ENCODE measurements at regions not wholly inside any gene's neighbourhood (a gene's known extent, or its start where the extent isn't known, plus 50 kb on each side); places are given as distances from the start of the nearest gene placed in this dataset.

- TF ChIP-seq EP300 (IDR thresholded peaks at IDR 0.05), result no peak
- no peak for TF ChIP-seq CTCF (IDR thresholded peaks at IDR 0.05)
- TF ChIP-seq POLR2A (IDR thresholded peaks at IDR 0.05), result no peak
- no peak for DNase-seq
- no peaks in the 10 kb centered on the region for H3K36me3 ChIP-seq
- no peak overlapping the region for H3K27ac ChIP-seq
- no peaks in the 10 kb centered on the region for H3K4me1 ChIP-seq (ENCODE audit: insufficient read depth)
- 90 to 96% (median 92%) methylated on average over 14 of the region's 14 CpGs for WGBS, 3 donors
- intact Hi-C loops (cut with DNase I), result no loop called here
- no peaks in the 10 kb centered on the region for H3K27me3 ChIP-seq
- no peak overlapping the region for H3K4me3 ChIP-seq
- H3K9me3 ChIP-seq, result no peaks in the 10 kb centered on the region
Measured at GRCh38 chr13:99867535-99868257, 103.9 kb downstream of the ZIC5 start.

GRCh38 chr13:99866781-99867180 lies 104.8 kb downstream of the ZIC5 start:
- 96 to 97% (median 96%) methylated on average over 7 of the region's 7 CpGs for WGBS, 3 donors
- no peak overlapping the region for H3K4me3 ChIP-seq
- H3K9me3 ChIP-seq, result no peaks in the 10 kb centered on the region
- DNase-seq, result no peak
- TF ChIP-seq CTCF (IDR thresholded peaks at IDR 0.05) (no peak), EP300 (IDR thresholded peaks at IDR 0.05) (no peak), POLR2A (IDR thresholded peaks at IDR 0.05) (no peak)
- no peak overlapping the region for H3K27ac ChIP-seq
- H3K4me1 ChIP-seq (ENCODE audit: insufficient read depth), result no peaks in the 10 kb centered on the region
- H3K27me3 ChIP-seq, result no peaks in the 10 kb centered on the region
- intact Hi-C loops (cut with DNase I), result no loop called here
- no peaks in the 10 kb centered on the region for H3K36me3 ChIP-seq

- TF ChIP-seq EP300 (IDR thresholded peaks at IDR 0.05) (no peak), POLR2A (IDR thresholded peaks at IDR 0.05) (no peak), CTCF (IDR thresholded peaks at IDR 0.05) (no peak)
- H3K27ac ChIP-seq, result no peak overlapping the region
- H3K4me3 ChIP-seq, result no peak overlapping the region
- no peaks in the 10 kb centered on the region for H3K4me1 ChIP-seq (ENCODE audit: insufficient read depth)
- no peaks in the 10 kb centered on the region for H3K27me3 ChIP-seq
- WGBS, 3 donors, result 86 to 90% (median 88%) methylated on average over 11 of the region's 11 CpGs
- H3K9me3 ChIP-seq, result no peaks in the 10 kb centered on the region
- no peak for DNase-seq
- no peaks in the 10 kb centered on the region for H3K36me3 ChIP-seq
- intact Hi-C loops (cut with DNase I), result no loop called here
Measured at GRCh38 chr13:99865420-99865930, 106.1 kb downstream of the ZIC5 start.

GRCh38 chr13:99864627-99864990 lies 107.0 kb downstream of the ZIC5 start:
- no peak overlapping the region for H3K27ac ChIP-seq

More at GRCh38 chr13:99864627-99864990, 107.0 kb downstream of the ZIC5 start:
- Histone ChIP-seq H3K4me1 (ENCODE audit: insufficient read depth) (no peaks in the 10 kb centered on the region), H3K4me3 (no peak overlapping the region), H3K36me3 (no peaks in the 10 kb centered on the region), H3K27me3 (no peaks in the 10 kb centered on the region), H3K9me3 (no peaks in the 10 kb centered on the region)
- intact Hi-C loops (cut with DNase I), result no loop called here
- WGBS, 3 donors, result 70 to 74% (median 72%) methylated on average over 10 of the region's 10 CpGs
- no peak for DNase-seq
- TF ChIP-seq CTCF (IDR thresholded peaks at IDR 0.05) (no peak), POLR2A (IDR thresholded peaks at IDR 0.05) (no peak), EP300 (IDR thresholded peaks at IDR 0.05) (no peak)
